ENCODE measurements at regions not wholly inside any gene's neighbourhood (a gene's known extent, or its start where the extent isn't known, plus 50 kb on each side); places are given as distances from the start of the nearest gene placed in this dataset.

DNA sequence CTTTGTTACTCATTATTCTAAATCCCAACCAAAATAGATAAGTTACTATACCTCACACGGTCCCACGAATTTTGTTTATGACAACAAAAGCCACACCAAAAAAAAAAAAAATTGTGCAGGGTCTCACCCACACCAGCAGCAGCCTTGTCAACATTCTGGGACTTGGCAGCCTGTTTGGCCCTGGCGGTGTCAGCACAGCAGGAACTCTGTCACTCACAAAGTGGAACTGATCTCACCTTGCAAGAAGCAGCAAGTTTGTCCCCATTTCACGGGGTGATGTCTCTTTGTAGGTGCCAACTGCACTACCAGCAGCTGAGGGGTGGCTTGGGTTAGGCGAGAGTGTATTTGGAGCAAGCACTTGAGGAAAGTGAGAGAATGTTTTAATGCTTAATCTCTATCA is 75.0 kb upstream of the CHRM3 start:
- TF ChIP-seq EZH2 (IDR thresholded peaks at IDR 0.05): no peak
- TF ChIP-seq POLR2AphosphoS5 (IDR thresholded peaks at IDR 0.05; ENCODE audit: borderline replicate concordance, low read depth, low read length): no peak
- no peak for TF ChIP-seq FOXP2 (optimal IDR thresholded peaks at IDR 0.05; ENCODE audit: control extremely low read depth, extremely low read length, insufficient read depth)

Data from SK-N-MC (cell line).